ENCODE measurements at regions not wholly inside any gene's neighbourhood (a gene's known extent, or its start where the extent isn't known, plus 50 kb on each side); places are given as distances from the start of the nearest gene placed in this dataset.

DNA sequence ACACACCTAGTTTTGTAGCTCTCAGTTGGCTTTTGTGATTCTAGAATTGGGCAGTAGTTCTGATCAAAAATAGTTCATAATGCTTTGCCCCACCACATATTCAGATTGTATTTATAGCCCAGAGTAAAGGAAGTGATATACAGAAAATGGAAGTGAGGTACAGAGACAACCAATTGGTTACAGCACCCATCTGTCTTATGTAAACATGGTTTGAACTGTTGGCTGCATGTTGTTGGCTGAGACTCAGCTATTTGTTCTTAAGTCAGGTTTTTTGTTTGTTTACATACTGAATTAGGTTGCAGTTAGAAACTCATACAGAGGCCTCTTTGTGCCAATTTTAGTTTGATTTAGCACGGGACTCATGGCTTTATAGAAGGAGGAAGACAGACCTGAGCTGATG is 158.9 kb upstream of the GPR26 start:
- no peak for TF ChIP-seq CTCF (IDR thresholded peaks at IDR 0.05)
- TF ChIP-seq POLR2AphosphoS5 (IDR thresholded peaks at IDR 0.05) = no peak

All from stomach (tissue), 4 donors.